B cell (primary cell): ENCODE measurements at regions not wholly inside any gene's neighbourhood (a gene's known extent, or its start where the extent isn't known, plus 50 kb on each side); places are given as distances from the start of the nearest gene placed in this dataset.

Experiments
- ATAC-seq: fragments of 200-7000 bp; cut with Tn5 transposase; one replicate; pipeline ENCODE4 v1.10.0; 2021; ENCODE audit warnings: low read depth, mild to moderate bottlenecking, moderate number of reproducible peaks, moderate library complexity
- CTCF ChIA-PET: fragments of 350-600 bp; sonication (Branson Sonifier 250); formaldehyde crosslinking; loops from one replicate; lab custom pipeline; 2021; ENCODE audit warnings: antibody characterized with exemption, inconsistent platforms; lab: Charles Lee
- POLR2A ChIA-PET: fragments of 350-600 bp; sonication (Branson Sonifier 250); formaldehyde crosslinking; loops from one replicate; lab custom pipeline; 2021; ENCODE audit warnings: antibody characterized with exemption; lab: Charles Lee
- DNase-seq: peaks from one replicate; pipeline ENCODE4 v3.0.0; 2013
- H2AFZ ChIP-seq: 2 replicates; pipeline ENCODE4 v1.6.1; 2012; ENCODE audit warnings: mild to moderate bottlenecking, low read depth, low read length; ENCODE audit not compliant: insufficient read depth, poor library complexity, severe bottlenecking
- H3K27ac ChIP-seq, 2 donors: 1 replicate in 1 of 2; 2 replicates in 1 of 2; pipeline ENCODE4 v1.5.1; 2012 to 2013; ENCODE audit warnings: low read length in 2 of 2, mild to moderate bottlenecking in 2 of 2, moderate library complexity in 1 of 2
- H3K27me3 ChIP-seq, 4 experiments: fragments of 200-600 bp in 1 of 4; sonication (generic) in 1 of 4; replicated peaks in 1 of 4; 1 replicate in 2 of 4; 2 replicates in 2 of 4; pipeline versions ENCODE4 v1.6.1 to v1.7.0; 2013 to 2016; ENCODE audit warnings: low read length in 3 of 4, mild to moderate bottlenecking in 2 of 4, mixed read lengths in 1 of 4, moderate library complexity in 1 of 4; ENCODE audit not compliant: insufficient read depth in 4 of 4, control insufficient read depth in 3 of 4; ENCODE audit errors: control extremely low read depth in 1 of 4
- H3K36me3 ChIP-seq, 2 experiments: replicated peaks in 1 of 2; 1 replicate in 1 of 2; 2 replicates in 1 of 2; pipeline versions ENCODE4 v1.6.1 to v1.7.1; 2013; ENCODE audit warnings: low read length in 1 of 2; ENCODE audit not compliant: insufficient read depth in 2 of 2, control insufficient read depth in 1 of 2; ENCODE audit errors: control extremely low read depth in 1 of 2, extremely low read depth in 1 of 2
- H3K4me1 ChIP-seq, 2 donors: fragments of 200-600 bp in 1 of 2; sonication (generic) in 1 of 2; 1 replicate in 1 of 2; 2 replicates in 1 of 2; pipeline versions ENCODE4 v1.5.1 to v1.6.1; 2013 to 2017; ENCODE audit warnings: low read length in 2 of 2; ENCODE audit not compliant: control insufficient read depth in 2 of 2, insufficient read depth in 2 of 2
- H3K4me2 ChIP-seq: replicated peaks from 2 replicates; pipeline ENCODE3; 2012; ENCODE audit warnings: mild to moderate bottlenecking, low read depth, low read length; ENCODE audit not compliant: poor library complexity, severe bottlenecking
- H3K4me3 ChIP-seq, 5 experiments: fragments of 200-600 bp in 1 of 5; sonication (generic) in 1 of 5; 1 replicate in 3 of 5; 2 replicates in 2 of 5; pipeline versions ENCODE4 v1.5.1 to v1.7.0; 2011 to 2016; ENCODE audit warnings: low read length in 4 of 5, mild to moderate bottlenecking in 4 of 5, low read depth in 2 of 5, control low read depth in 1 of 5, moderate library complexity in 1 of 5; ENCODE audit not compliant: insufficient read depth in 1 of 5; ENCODE audit errors: control extremely low read depth in 1 of 5, extremely low read depth in 1 of 5
- H3K79me2 ChIP-seq: fragments of 200-600 bp; sonication (generic); one replicate; pipeline ENCODE4 v1.6.0; 2016; ENCODE audit warnings: low read length; ENCODE audit not compliant: control insufficient read depth, insufficient read depth
- H3K9ac ChIP-seq: fragments of 200-600 bp; sonication (generic); 2 replicates; pipeline ENCODE4 v1.6.1; 2017; ENCODE audit warnings: mild to moderate bottlenecking, low read length, moderate library complexity
- H3K9me3 ChIP-seq, 3 donors: one replicate each; pipeline versions ENCODE4 v1.6.1 to v1.7.1; 2013; ENCODE audit warnings: low read length in 2 of 3; ENCODE audit not compliant: control insufficient read depth in 2 of 3, insufficient read depth in 1 of 3; ENCODE audit errors: control extremely low read depth in 1 of 3
- H4K20me1 ChIP-seq: 2 replicates; pipeline ENCODE4 v1.6.0; 2012; ENCODE audit warnings: mild to moderate bottlenecking, low read length; ENCODE audit not compliant: insufficient read depth, control insufficient read depth, poor library complexity, severe bottlenecking
- H3K27ac Mint-ChIP-seq: one replicate; pipeline ENCODE4 v1.8.0; 2021; ENCODE audit warnings: mixed read lengths
- H3K27me3 Mint-ChIP-seq: one replicate; pipeline ENCODE4 v1.8.0; 2021; ENCODE audit warnings: mixed read lengths
- H3K4me1 Mint-ChIP-seq: one replicate; pipeline ENCODE4 v1.8.0; 2021; ENCODE audit warnings: mixed read lengths
- H3K4me3 Mint-ChIP-seq: one replicate; pipeline ENCODE4 v1.8.0; 2021; ENCODE audit warnings: mixed read lengths
- H3K9me3 Mint-ChIP-seq: one replicate; pipeline ENCODE4 v1.8.0; 2022; ENCODE audit warnings: mixed read lengths; ENCODE audit not compliant: insufficient read depth
- CTCF ChIP-seq: fragments of 200-600 bp; IDR thresholded peaks from one replicate; pipeline ENCODE4 v1.8.0; 2022; ENCODE audit warnings: antibody characterized with exemption, mild to moderate bottlenecking
- EZH2 ChIP-seq: IDR thresholded peaks from 2 replicates; pipeline ENCODE4 v1.6.1; 2012; ENCODE audit warnings: borderline replicate concordance, low read depth, mild to moderate bottlenecking, moderate library complexity, low read length; ENCODE audit not compliant: insufficient read depth, poor library complexity, severe bottlenecking
- WGBS: methylation state at CpG from one replicate; pipeline ENCODE4 v1.1.5; 2013; ENCODE audit warnings: missing lambda C conversion rate; ENCODE audit not compliant: insufficient coverage; 5-methylcytosine and 5-hydroxymethylcytosine counted together
- intact Hi-C: fragments of 100-400 bp; cut with micrococcal nuclease; formaldehyde crosslinking; loops from one replicate; pipeline ENCODE4 v1.10.0; 2022

GRCh38 chr14:71550367-71550766 lies 381.9 kb upstream of the RGS6 start:
- H3K27ac Mint-ChIP-seq = no peak overlapping the region

More at GRCh38 chr14:71550367-71550766, 381.9 kb upstream of the RGS6 start:
- H3K27me3 ChIP-seq = no peaks in the 10 kb centered on the region
- POLR2A ChIA-PET = no interaction called here
- H3K4me1 ChIP-seq = peaks cover 22 to 39% of the 10 kb centered on the region in 2 donors
- H3K9me3 ChIP-seq = no peaks in the 10 kb centered on the region
- Mint-ChIP-seq H3K4me1 (peaks cover 48% of the 10 kb centered on the region), H3K9me3 (no peaks in the 10 kb centered on the region), H3K4me3 (no peak overlapping the region), H3K27me3 (no peaks in the 10 kb centered on the region)
- no peak for DNase-seq
- H3K9ac ChIP-seq = no peak overlapping the region
- H4K20me1 ChIP-seq = peaks cover 6% of the 10 kb centered on the region
- no peak overlapping the region for H2AFZ ChIP-seq
- H3K27ac ChIP-seq = no peak overlapping the region
- ATAC-seq = no peak
- TF ChIP-seq EZH2 (no peak), CTCF (no peak)
- peaks cover 80% of the 10 kb centered on the region for H3K79me2 ChIP-seq
- CTCF ChIA-PET = no interaction called here
- H3K4me3 ChIP-seq = no peak overlapping the region
- peaks cover 0 to 3% of the 10 kb centered on the region in 2 experiments for H3K36me3 ChIP-seq
- WGBS = 100% methylated on average over 1 of the region's 2 CpGs
- intact Hi-C loops = no loop called here
- H3K4me2 ChIP-seq = no peak overlapping the region
